IMR-90 (cell line): ENCODE measurements at regions not wholly inside any gene's neighbourhood (a gene's known extent, or its start where the extent isn't known, plus 50 kb on each side); places are given as distances from the start of the nearest gene placed in this dataset.

Source experiments
- CEBPB ChIP-seq: IDR thresholded peaks from 2 replicates; pipeline ENCODE4 v1.6.1; 2012; ENCODE audit warnings: low read depth, low read length, improper control_type of control experiment
- CHD1 ChIP-seq: IDR thresholded peaks from 2 replicates; pipeline ENCODE4 v1.6.1; 2012; ENCODE audit warnings: low read depth, low read length, improper control_type of control experiment
- CTCF ChIP-seq: conservative IDR thresholded peaks from 2 replicates; pipeline ENCODE4 v1.5.1; 2012; ENCODE audit warnings: mild to moderate bottlenecking, low read depth, low read length, improper control_type of control experiment
- ELK1 ChIP-seq: fragments of 150-350 bp; IDR thresholded peaks from 2 replicates; pipeline ENCODE4 v1.6.1; 2016; ENCODE audit warnings: low read depth, mild to moderate bottlenecking, low read length, moderate library complexity, borderline replicate concordance
- POLR2A ChIP-seq: IDR thresholded peaks from 2 replicates; pipeline ENCODE4 v1.6.1; 2012; ENCODE audit warnings: mild to moderate bottlenecking, low read depth, low read length
- RCOR1 ChIP-seq: IDR thresholded peaks from 2 replicates; pipeline ENCODE4 v1.6.1; 2012; ENCODE audit warnings: mild to moderate bottlenecking, low read length, improper control_type of control experiment; ENCODE audit not compliant: insufficient replicate concordance
- RFX5 ChIP-seq: IDR thresholded peaks from 2 replicates; pipeline ENCODE4 v1.8.0; 2012; ENCODE audit warnings: low read depth, mild to moderate bottlenecking, low read length, moderate library complexity
- USF2 ChIP-seq: fragments of 150-350 bp; IDR thresholded peaks from 2 replicates; pipeline ENCODE4 v1.6.1; 2017; ENCODE audit warnings: mild to moderate bottlenecking, antibody characterized with exemption, low read length, low read depth

- TF ChIP-seq USF2 (no peak), POLR2A (no peak), RFX5 (no peak), CTCF (no peak), RCOR1 (no peak), CHD1 (no peak), ELK1 (no peak), CEBPB (no peak)
Observed at GRCh38 chr7:41107938-41108448, 594.9 kb downstream of the INHBA start.
